Kidney glomerular epithelial cell (primary cell): ENCODE measurements at regions not wholly inside any gene's neighbourhood (a gene's known extent, or its start where the extent isn't known, plus 50 kb on each side); places are given as distances from the start of the nearest gene placed in this dataset.
"Not testable (repeated sequence)": the region's sequence is repeated elsewhere in the genome, so short reads cannot be mapped to it uniquely, and the experiment has no call there.

Experiments used
- DNase-seq: peaks from one replicate; lab custom pipeline; 2025; lab: John Stamatoyannopoulos, UW

DNA sequence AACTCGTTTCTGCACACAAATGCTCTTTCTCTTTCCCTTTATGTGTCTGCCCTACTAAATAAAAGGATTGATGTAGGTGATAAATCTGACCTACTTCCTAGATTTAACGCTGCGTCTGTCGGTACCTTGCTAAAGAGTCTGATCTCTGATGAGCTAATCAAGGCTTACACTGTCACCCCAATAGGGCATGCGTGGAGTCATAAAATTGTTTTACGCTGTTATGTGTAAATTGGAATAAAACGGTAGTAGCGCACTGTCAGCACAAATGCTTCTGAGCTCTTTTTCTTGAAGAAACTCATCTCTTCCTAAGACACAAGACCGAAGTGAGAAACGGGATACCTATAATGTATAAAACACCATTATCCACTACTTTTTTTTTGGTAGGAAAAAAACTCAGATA lies 2106.3 kb upstream of the WWC1 start:
- DNase-seq: no peak

DNA sequence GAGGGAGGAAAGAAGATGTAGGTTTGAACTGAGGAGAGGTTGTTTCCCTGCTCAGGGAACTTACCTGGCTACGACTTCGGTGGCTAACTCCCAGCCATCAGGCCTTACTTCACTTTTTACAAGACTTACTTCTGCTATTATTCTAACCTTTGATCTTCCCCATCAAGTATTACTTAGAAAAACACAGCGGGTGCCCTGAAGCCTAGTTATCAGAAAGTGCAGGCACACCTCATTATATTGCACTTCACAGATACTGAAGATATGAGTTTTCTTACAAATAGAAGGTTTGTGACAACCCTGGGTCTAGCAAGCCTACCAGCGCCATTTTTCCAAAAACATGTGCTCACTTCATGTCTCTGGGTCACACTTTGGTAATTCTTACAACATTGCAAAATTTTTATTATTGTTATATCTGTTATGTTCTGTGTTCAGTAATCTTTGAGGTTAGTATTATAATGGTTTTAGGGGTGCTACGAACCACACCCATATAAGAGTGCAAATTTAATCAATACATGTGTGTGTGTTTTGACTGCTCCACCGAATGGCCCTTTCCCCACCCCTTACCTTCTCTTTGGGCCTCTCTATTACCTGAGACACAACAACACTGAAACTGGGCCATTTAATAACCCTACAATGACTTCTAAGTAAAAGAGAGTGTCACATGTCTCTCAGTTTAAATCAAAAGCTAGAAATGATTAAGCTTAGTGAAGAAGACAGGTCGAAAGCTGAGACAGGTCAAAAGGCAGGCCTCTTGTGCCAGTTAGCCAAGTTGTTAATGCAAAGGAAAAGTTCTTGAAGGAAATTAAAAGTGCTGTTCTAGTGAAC lies 2102.7 kb upstream of the WWC1 start:
- DNase-seq: no peak

DNA sequence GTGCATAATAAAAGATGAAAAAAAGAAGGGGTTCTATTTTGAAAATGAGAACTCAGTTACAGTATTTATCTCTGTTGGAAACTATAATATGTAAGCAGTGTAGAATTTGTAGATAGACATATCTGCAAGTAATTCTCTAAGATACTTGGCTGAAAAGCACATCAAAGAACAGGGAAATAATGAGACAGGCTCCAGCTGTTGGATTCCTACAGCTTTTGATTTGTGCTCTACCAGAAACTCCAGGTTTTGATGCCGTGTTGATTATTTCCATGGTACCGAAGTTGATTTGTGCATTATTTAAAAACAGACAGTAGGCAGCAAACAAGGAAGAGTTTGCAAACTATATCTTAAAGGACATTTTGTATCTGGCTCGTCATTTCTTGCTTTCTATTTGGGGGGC lies 2098.7 kb upstream of the WWC1 start:
- DNase-seq: no peak

DNA sequence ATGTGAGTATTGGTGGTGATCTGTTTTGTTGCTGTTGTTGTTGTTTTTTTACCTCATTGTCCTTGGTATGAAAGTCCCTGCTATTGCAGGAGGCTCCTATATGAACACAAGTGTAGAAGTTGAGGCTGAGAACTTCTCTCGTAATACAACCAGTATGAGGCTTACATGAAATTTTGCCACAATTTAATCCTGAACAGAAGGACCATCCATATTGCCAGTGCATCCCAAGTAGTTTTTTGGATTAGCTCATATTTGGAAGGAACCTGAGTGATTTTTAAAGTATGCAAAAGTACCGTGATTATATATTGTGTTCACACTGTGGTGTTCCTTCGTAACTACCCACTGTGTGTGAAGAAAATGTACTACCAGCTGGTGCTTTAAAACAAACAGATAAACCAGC lies 2095.5 kb upstream of the WWC1 start:
- no peak for DNase-seq

DNA sequence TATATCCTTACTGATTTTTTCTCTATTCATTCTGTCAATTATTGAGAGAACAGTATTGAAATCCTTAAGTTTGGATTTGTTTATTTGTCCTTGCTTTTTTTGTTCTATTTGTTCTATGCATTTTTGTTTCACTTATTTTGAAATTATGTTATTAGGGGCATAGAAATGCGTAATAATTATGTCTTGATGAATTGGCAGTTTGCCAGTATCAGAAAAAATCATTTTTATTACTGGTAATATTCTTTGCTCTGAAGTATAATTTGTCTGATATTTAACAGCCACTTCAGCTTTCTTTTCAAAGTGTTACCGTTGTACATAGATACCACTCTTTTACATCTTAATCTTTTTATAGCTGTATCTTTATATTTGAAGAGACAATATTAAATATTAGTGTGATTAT lies 2090.9 kb upstream of the WWC1 start:
- DNase-seq: no peak

DNA sequence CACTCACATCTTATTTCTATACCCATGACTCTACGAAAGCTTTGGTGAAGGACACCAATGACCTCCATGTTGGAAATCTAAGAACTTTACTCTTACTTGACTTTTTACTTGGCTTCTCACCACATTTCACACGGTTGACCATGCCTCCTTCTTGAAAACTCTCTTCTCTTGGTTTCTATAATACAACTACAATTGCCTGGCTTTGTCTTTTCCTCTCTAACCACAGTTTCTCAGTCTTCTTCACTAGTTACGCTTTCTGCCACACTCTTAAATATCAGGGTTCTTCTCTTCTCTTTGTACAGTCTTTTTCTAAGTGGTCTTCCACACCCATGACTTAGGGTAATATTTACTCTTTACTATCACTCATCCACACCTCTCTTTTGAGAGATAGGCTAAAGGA lies 2079.8 kb upstream of the WWC1 start:
- DNase-seq: no peak

DNA sequence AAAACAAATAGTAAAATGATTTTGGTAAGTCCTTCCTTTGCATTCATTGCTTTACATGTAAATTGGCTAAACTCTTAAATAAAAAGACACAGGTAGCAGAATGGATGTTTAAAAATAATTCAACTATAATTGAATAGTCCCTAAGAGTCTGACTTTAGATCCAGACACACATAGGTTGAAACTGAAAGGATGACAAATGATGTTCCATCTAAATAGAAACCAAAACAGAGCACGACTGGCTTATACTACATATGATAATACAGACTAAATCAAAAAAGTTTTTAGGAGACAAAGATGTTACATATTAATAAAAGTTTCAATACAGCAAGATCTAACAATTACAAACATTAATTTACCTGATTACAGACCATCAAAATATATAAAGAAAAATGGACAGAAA lies 2055.1 kb upstream of the WWC1 start:
- DNase-seq: no peak

DNA sequence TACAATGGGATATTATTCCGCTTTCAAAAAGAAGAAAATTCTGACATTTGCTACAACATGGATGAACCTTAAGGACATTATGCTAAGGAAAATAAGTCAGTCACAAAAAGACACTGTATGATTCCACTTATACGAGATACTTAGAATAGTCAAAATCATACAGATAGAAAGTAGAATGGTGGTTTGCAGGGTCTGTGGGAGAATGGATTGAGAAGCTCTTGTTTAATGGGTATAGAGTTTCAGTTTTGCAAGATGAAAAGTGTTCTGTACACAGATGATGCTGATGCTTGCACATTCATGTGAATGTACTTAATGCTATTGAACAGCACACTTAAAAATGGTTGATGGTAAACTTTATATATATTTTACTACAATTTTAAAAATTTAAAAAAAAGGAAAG lies 2050.7 kb upstream of the WWC1 start:
- no peak for DNase-seq

DNA sequence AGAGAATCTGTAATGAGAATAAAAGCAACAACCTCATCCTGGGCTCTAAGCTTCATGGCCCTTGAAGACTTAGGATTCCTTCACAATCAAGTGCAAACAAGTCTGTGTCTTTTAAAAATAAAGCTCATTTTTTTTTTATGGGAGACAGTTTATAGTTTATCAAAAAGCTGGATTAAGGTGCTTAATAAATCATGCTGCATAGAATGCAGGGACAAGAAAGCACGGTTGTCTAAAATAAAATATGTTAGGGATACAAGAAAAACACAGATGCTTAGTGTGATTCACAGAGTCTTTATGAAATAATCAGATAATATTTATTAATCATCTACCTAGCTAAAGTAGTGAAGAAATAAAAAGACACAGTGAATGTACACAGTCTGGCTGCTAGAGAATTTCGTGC lies 2045.9 kb upstream of the WWC1 start:
- DNase-seq: no peak

DNA sequence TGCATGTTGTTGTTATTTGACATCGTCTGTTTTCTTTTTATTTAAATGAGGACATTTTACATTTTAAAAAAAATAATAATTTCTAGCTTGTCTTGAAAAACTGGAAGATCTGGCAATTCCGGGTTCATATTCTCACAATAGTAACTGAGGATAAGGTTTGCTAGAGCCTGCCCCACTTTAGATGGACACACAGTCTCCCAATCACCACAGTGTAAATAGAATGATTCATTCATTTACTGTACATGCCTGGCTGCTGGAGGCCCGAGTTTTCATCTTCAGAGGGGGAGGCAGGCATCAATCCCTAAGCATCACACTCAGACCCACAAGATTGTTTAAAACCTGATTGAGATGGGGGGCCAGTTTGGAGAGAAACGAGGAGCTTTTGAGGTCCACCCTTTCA lies 2039.7 kb upstream of the WWC1 start:
- DNase-seq: no peak

DNA sequence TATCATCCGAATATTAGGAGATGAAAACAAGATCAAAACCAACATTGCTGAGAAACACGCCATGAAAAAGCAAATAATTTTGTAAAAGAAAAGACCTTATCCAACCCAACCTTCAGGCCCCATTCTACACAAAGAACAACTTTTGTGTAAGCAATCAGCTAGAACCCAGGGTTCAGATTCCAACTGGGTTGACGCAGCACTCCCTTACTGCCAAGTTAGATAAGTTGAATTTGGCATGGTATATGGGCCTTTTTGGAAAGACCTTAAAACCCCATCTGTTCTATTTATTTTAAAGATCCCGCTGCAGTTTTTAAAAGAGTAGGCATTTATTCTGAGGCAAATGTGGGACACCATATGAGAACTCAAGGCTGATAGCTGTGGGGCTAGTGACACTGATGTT lies 2033.8 kb upstream of the WWC1 start:
- DNase-seq: no peak

DNA sequence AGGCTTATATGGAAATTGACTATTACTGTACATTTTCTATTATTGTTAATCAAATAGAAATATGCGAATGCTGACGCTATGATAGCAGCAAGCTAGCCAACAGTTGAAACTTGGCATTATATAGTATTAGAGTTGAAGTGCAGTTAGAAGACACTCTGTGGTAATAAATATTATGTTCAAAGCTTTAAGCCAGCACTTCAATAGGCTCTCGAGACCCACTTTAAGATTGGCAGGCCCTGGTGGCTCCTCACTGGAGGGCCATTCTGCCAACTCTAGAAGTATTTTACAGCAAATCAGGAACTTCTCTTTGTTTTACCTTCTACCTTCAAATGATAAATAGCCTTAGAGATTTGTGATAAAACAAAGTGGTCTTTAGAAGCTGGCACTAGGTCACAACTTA lies 2029.0 kb upstream of the WWC1 start:
- DNase-seq: no peak

DNA sequence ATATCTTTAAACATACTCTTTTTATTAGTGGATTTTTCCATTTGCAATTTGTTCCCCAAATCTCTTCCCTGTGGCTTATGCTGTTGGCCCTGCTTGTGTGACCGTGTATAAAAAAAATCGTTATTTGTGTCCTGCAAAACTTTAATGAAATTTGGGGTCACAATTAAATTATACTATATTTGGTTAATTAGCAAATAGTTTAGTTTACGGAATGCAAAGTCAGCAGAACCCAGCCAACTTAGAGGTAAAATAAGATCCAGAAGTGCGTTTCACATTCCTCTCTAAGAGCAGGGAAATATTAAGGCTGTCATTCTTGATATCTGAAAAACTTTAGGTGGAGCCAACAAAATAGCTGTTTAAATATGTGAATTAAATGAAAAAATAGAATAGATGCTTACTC lies 2023.5 kb upstream of the WWC1 start:
- DNase-seq: no peak

DNA sequence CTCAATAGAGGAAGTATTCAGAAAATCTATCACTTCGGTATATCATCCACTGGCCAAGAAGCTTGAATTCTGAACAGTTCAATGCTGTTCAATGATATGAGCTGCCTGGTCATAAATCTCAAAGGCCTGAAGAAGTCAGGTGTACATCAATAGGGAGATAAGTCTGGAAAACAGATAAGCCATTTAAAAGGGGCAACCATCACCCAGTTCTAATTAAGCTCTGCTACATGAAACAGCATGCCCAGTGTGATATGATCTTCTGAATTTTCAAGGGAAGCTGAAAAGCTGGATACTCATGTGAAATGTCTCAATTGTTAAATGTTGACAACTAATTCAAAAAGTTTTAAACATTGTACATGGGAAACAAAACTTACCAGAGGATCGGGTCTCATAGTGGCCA lies 2020.7 kb upstream of the WWC1 start:
- no peak for DNase-seq

DNA sequence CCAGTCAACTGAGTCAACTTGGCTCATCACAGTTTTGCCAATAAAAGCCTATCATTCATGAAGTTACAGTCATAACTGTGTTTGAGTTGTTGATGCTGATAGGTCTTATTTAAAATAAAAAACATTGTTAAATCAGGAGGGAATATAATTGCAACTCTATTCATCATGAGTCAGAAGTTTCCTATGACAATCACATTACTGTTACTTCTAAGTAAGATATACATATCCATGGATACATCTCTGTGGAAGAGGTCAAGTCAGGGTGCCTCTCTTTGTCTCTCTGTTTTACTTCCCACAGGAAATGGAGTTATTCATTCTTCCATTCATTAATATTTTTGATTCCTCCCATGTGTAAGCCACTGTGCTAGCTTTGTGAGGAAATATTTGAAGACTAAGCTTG lies 2015.4 kb upstream of the WWC1 start:
- DNase-seq: no peak

DNA sequence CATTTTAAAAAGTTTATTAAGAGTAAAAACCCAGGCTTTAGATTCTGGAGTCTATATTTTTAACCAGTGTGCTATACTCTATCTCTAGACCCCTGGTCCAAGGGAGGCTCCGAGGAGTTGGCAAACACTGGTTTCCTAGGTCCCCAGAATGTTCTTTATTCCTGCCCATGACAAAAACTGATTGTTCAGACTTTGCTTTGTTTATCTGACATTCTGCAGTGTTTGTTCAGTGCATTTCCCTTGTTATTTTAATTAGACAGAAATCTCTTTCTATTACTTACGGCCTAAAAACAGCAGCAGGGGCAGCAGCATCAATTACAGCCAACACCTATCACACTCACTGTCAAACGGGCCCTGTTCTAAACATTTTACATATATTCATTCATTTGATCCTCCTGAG lies 2011.6 kb upstream of the WWC1 start:
- no peak for DNase-seq

DNA sequence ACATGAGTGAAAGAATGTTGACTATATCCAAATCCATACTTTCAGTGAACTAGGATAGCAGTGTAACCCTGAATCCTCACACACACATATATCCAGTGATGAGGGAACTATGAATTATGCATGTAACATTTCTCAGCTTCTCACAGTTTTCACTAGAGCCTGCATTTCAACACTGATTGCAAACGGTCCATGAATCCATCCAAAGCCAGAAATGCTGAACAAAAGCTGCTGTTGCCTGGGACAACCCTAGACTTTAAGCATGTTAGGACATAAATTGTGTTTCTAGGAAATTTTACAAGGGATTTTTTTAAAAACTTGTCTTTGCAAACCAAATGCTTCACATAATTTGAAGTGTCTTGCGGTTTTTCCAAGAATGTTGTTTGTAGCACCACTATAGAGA lies 2010.0 kb upstream of the WWC1 start:
- DNase-seq: no peak

DNA sequence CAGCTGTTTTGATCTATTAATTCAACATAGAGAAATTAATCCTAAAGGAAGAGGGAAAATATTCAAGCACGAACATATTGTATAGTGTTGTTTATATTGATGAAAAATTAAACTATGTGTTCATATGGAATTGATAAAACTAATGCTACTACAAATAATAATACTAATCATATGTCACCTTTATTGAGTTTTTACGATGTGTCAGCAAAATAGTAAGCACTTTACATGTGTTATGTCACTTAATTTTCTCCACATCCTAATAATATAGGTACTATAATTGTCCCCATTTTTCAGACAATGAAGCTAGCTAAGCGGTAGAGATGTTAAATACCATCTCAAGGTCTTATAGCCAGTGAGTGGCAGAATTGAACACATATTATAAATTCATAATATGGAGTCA lies 2008.5 kb upstream of the WWC1 start:
- DNase-seq: no peak

DNA sequence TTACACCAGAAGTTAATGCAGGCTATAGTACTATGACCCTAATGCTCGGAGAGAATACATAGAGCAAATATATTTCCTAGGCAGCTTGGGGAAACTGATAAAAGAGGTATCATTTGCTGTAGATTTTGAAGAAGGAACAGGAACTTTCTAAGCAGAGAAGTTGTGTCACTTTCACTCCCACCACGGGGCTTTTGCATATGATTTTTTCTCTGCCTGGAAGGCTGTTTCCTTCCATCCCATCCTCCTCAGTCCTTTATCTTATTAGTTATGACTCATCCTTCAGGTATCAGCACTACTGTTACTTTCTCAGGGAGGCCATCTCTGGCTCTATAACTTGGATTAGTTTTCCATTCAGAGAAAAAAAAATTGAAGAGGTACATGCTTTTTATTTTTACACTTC lies 2006.1 kb upstream of the WWC1 start:
- no peak for DNase-seq

DNA sequence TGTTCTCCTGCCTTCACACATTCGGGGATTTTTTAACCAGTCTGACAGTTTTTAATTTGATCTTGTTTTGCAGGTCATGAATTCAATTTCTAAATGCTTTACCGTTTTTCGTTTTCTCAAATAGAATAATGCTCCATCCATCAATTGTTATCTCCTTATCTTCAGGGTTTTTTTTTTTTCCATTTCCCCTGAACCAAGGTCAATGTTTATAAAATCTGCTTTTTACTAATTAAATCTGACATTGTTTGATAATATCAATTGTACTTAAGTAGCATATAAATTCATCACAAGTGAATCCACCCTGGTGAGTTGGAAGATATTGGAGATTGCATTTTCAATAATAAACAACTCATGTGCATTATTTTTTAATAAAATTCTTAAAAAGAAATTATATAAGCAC lies 2004.6 kb upstream of the WWC1 start:
- no peak for DNase-seq

DNA sequence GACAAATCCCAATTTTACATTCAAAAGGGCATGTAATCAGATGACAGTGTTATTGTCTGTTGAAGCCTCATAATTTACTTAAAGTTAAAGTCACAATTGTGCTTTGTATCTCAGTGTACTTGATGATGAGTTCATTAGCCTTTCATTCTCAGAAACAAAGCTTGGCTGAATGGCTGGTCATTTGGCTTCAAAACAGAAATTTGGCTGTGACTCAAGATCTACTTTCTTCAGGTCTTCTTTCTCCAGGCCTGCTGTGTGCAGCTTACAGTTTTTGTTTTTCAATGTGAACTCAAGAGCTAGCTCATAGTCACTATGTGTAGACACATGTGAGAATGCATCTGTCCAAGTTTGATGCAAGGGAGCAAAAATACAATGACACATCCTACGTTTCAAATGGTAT lies 2003.6 kb upstream of the WWC1 start:
- DNase-seq: no peak

DNA sequence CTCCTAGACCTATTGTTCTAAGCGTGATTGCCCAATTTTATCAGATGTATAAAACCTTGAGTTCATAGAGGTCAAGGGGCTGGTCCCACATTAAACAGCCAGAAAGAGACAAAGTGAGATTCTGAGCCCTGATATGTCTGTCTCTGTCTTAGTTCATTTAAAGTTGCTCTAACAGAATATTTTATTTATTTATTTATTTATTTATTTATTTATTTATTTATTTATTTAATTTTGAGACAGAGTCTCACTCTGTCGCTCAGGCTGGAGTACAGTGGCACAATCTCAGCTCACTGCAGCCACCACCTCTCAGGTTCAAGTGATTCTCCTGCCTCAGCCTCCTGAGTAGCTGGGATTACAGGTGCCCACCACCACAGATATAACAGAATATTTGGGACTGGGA lies 1999.6 kb upstream of the WWC1 start:
- not testable (repeated sequence) for DNase-seq

DNA sequence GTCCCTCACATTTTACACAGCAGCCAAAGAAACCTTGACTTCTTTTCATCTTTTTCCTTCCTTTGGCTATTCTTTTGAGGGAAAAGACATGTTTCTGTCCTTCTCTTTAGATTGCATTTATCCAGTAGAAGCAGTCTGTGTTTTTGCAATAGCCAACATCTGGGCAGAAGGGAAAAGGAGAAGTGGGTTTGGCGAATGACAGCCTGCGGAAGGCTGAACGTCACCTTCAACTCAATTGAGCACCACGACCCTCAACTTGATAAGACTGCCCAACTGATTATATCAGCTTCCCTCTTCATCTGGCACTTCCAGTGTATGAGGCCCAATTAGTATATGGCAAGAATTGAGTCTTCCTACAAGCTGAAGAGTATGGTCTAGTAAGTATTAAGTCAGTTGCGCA lies 1997.6 kb upstream of the WWC1 start:
- no peak for DNase-seq

DNA sequence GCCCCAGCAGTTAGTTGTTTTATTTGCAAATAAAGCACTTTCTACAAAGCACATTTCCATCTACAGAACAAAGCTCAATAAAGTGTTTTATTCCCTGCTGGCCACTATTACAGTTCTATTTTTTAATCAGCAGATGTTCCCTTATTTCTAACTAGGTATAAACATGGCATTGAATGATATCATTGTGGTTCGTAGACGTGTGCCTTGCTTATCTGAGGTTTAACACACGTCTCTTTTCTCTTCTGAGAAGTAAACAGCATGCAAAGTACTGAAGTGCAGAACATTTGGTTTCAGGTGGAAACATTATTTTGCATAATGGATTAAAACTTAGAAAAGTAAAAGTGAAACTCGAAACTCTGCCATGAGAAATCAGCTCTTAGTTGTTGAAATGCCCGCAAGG lies 1989.3 kb upstream of the WWC1 start:
- no peak for DNase-seq

DNA sequence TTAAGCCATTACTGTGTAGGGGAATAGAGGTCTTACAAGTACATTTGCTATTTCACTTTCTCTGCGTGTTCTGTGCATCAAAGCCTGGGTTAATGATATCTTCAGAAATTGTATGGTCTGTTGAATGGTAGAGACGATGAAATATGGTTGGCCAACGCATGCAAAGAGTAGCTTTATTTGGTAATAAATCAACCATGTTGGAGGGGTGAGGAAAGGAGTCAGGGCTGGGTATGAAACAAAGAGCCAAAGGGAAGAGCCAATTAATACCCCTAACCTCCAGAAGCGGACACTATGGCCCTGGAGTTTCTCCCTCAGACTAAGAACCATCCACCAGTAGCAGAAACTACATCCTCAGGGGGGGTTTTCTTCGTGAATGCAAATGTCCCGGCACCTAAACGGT lies 1974.0 kb upstream of the WWC1 start:
- DNase-seq: no peak
